Naive thymus-derived CD4-positive, alpha-beta T cell (primary cell): ENCODE measurements at regions not wholly inside any gene's neighbourhood (a gene's known extent, or its start where the extent isn't known, plus 50 kb on each side); places are given as distances from the start of the nearest gene placed in this dataset.

Experiments used
- ATAC-seq: fragments of 150-1000 bp; cut with Tn5 transposase; 2 replicates; pipeline ENCODE4 v1.10.0; 2021; ENCODE audit warnings: mild to moderate bottlenecking, moderate library complexity
- CTCF ChIA-PET: fragments of 350-600 bp; sonication (Branson Sonifier 250); formaldehyde crosslinking; loops from one replicate; lab custom pipeline; 2021; ENCODE audit warnings: antibody characterized with exemption; lab: Charles Lee
- POLR2A ChIA-PET: fragments of 350-600 bp; sonication (Branson Sonifier 250); formaldehyde crosslinking; loops from one replicate; lab custom pipeline; 2021; ENCODE audit warnings: antibody characterized with exemption, inconsistent platforms; lab: Charles Lee
- DNase-seq, 9 donors: peaks; one replicate each; pipeline versions ENCODE4 v3.0.0 to v3.0.0-alpha.2; 2020 to 2022; ENCODE audit warnings: mixed read lengths in 1 of 9
- H3K27ac ChIP-seq: one replicate; pipeline ENCODE4 v1.7.0; 2013; ENCODE audit warnings: mild to moderate bottlenecking, low read depth, low read length, moderate library complexity
- H3K27me3 ChIP-seq, 2 donors: one replicate each; pipeline ENCODE4 v1.7.0; 2013; ENCODE audit warnings: low read length in 2 of 2, mild to moderate bottlenecking in 2 of 2, moderate library complexity in 2 of 2; ENCODE audit not compliant: control insufficient read depth in 2 of 2, insufficient read depth in 2 of 2
- H3K36me3 ChIP-seq, 3 experiments: 1 replicate in 2 of 3; 2 replicates in 1 of 3; pipeline ENCODE4 v1.7.0; 2013; ENCODE audit warnings: low read length in 3 of 3, mild to moderate bottlenecking in 3 of 3, moderate library complexity in 1 of 3; ENCODE audit not compliant: insufficient read depth in 3 of 3, control insufficient read depth in 2 of 3
- H3K4me1 ChIP-seq, 2 donors: one replicate each; pipeline ENCODE4 v1.7.0; 2013; ENCODE audit warnings: low read length in 2 of 2, mild to moderate bottlenecking in 2 of 2, moderate library complexity in 1 of 2; ENCODE audit not compliant: control insufficient read depth in 2 of 2, insufficient read depth in 2 of 2
- H3K4me3 ChIP-seq: 2 replicates; pipeline ENCODE4 v1.7.0; 2013; ENCODE audit warnings: mild to moderate bottlenecking, low read length
- H3K9me3 ChIP-seq, 3 experiments: 1 replicate in 2 of 3; 2 replicates in 1 of 3; pipeline ENCODE4 v1.7.0; 2013; ENCODE audit warnings: low read length in 3 of 3; ENCODE audit not compliant: control insufficient read depth in 2 of 3
- H3K27ac Mint-ChIP-seq, 9 donors: one replicate each; pipeline ENCODE4 v1.8.0; 2020 to 2022; ENCODE audit warnings: mixed read lengths in 9 of 9, mild to moderate bottlenecking in 8 of 9, moderate library complexity in 5 of 9, inconsistent platforms in 2 of 9
- H3K27me3 Mint-ChIP-seq, 5 donors: one replicate each; pipeline ENCODE4 v1.8.0; 2021 to 2022; ENCODE audit warnings: mixed read lengths in 5 of 5, mild to moderate bottlenecking in 1 of 5
- H3K36me3 Mint-ChIP-seq, 5 donors: one replicate each; pipeline ENCODE4 v1.8.0; 2020 to 2022; ENCODE audit warnings: mixed read lengths in 5 of 5, mild to moderate bottlenecking in 3 of 5, inconsistent platforms in 1 of 5
- H3K4me1 Mint-ChIP-seq, 7 donors: one replicate each; pipeline ENCODE4 v1.8.0; 2020 to 2022; ENCODE audit warnings: mixed read lengths in 7 of 7, mild to moderate bottlenecking in 3 of 7, inconsistent platforms in 1 of 7
- H3K4me3 Mint-ChIP-seq, 10 donors: one replicate each; pipeline ENCODE4 v1.8.0; 2020 to 2022; ENCODE audit warnings: mild to moderate bottlenecking in 10 of 10, mixed read lengths in 10 of 10, moderate library complexity in 6 of 10, inconsistent platforms in 2 of 10
- H3K9me3 Mint-ChIP-seq, 11 donors: one replicate each; pipeline ENCODE4 v1.8.0; 2020 to 2022; ENCODE audit warnings: mixed read lengths in 11 of 11, mild to moderate bottlenecking in 4 of 11, inconsistent platforms in 1 of 11, moderate library complexity in 1 of 11
- intact Hi-C, 2 donors: fragments of 100-400 bp; cut with micrococcal nuclease; formaldehyde crosslinking; loops; one replicate each; pipeline ENCODE4 v1.15.1; 2023

DNA sequence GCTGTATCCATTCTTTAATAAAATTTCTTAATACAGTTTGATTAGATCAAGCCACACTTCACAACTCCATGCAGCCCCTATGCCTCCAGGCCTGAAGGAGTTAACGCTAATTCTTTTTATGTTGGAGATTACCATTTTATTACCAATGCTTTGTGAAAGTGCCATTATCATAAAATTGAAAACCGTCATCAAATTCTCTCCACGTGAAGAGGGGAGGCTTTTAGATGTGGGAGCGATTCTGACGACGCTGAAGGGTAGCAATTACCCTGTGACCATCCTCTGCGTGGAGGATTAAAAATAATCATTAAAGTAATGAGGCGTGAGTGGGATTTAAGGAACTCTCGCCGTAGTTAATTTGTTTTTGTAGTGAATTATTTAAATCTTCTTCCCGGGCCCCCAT, 278.8 kb downstream of the CRLF2 start:
- Histone ChIP-seq H3K27ac (no peak overlapping the region), H3K36me3 (no peaks in the 10 kb centered on the region), H3K4me3 (no peak overlapping the region), H3K9me3 (no peaks in the 10 kb centered on the region), H3K4me1 (no peaks in the 10 kb centered on the region), H3K27me3 (no peaks in the 10 kb centered on the region)
- DNase-seq (no peak), ATAC-seq (no peak)
- H3K27me3 Mint-ChIP-seq = no peaks in the 10 kb centered on the region
- ChIA-PET POLR2A (no interaction called here), CTCF (no interaction called here)
- no peak overlapping the region for H3K27ac Mint-ChIP-seq
- H3K9me3 Mint-ChIP-seq = peaks cover 0 to 4% (median 0%) of the 10 kb centered on the region in 11 donors
- no peaks in the 10 kb centered on the region for H3K36me3 Mint-ChIP-seq
- intact Hi-C loops = loop anchor here in 1 of 2 donors (5.0 kb wide), 1 partner anchor 361 kb away; no protein-coding TSS in a partner anchor
- no peak overlapping the region for H3K4me3 Mint-ChIP-seq
- no peaks in the 10 kb centered on the region for H3K4me1 Mint-ChIP-seq

DNA sequence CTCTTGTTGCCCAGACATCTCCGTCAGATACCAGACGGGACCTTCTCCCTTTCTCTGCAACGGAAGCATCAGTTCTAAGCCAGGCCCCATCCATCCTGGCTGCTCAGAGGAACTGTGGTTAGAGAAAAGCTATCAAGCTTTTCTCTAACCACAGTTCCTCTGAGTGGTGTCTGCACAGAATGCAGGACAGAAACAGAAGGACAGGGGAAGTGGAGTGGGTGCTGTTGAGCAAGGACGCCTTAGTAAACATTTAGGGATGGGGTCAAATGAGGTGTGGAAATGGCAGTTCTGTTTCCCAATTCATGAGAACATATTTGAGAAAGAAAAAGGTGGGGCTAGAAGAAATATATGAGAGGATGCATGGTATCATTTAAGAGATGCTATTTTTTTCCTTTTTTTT, 283.8 kb downstream of the CRLF2 start:
- ChIA-PET CTCF (no interaction called here), POLR2A (no interaction called here)
- no peaks in the 10 kb centered on the region for H3K4me1 ChIP-seq
- Mint-ChIP-seq H3K36me3 (no peaks in the 10 kb centered on the region), H3K9me3 (peaks cover 0 to 4% (median 0%) of the 10 kb centered on the region in 11 donors), H3K4me1 (no peaks in the 10 kb centered on the region), H3K27me3 (no peaks in the 10 kb centered on the region), H3K4me3 (no peak overlapping the region), H3K27ac (no peak overlapping the region)
- intact Hi-C loops = no loop called here
- no peak overlapping the region for H3K4me3 ChIP-seq
- H3K27me3 ChIP-seq = no peaks in the 10 kb centered on the region
- ATAC-seq (no peak), DNase-seq (no peak)
- no peaks in the 10 kb centered on the region for H3K36me3 ChIP-seq
- H3K9me3 ChIP-seq = no peaks in the 10 kb centered on the region
- no peak overlapping the region for H3K27ac ChIP-seq

DNA sequence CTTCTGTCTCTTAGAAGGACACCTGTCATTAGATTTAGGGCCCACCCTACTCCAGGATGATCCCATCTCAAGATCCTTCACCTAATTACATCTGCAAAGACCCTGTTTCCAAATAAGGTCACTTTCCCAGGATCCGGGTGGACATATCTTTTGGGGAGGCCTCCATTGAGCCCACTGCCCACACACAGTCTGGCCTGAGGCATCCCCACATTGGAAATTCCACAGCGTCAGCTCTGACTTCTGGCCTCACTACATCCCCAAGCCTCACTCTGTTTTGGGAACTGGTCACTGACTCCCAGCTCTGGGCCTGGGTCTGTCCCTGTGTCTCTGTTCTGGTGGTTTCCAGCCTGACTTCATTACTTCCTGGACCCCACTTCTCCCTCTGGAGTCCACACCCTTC, 285.5 kb downstream of the CRLF2 start:
- peaks cover 0 to 1% (median 0%) of the 10 kb centered on the region in 7 donors for H3K4me1 Mint-ChIP-seq
- no peaks in the 10 kb centered on the region for H3K27me3 ChIP-seq
- H3K4me1 ChIP-seq = no peaks in the 10 kb centered on the region
- H3K9me3 ChIP-seq = no peaks in the 10 kb centered on the region
- H3K4me3 Mint-ChIP-seq = no peak overlapping the region
- H3K4me3 ChIP-seq = no peak overlapping the region
- H3K36me3 Mint-ChIP-seq = no peaks in the 10 kb centered on the region
- intact Hi-C loops = no loop called here
- peaks cover 0 to 4% (median 0%) of the 10 kb centered on the region in 11 donors for H3K9me3 Mint-ChIP-seq
- no peak overlapping the region for H3K27ac Mint-ChIP-seq
- H3K27ac ChIP-seq = no peak overlapping the region
- no peaks in the 10 kb centered on the region for H3K27me3 Mint-ChIP-seq
- CTCF ChIA-PET = no interaction called here
- ATAC-seq = no peak
- POLR2A ChIA-PET = no interaction called here
- no peaks in the 10 kb centered on the region for H3K36me3 ChIP-seq
- no peak for DNase-seq

DNA sequence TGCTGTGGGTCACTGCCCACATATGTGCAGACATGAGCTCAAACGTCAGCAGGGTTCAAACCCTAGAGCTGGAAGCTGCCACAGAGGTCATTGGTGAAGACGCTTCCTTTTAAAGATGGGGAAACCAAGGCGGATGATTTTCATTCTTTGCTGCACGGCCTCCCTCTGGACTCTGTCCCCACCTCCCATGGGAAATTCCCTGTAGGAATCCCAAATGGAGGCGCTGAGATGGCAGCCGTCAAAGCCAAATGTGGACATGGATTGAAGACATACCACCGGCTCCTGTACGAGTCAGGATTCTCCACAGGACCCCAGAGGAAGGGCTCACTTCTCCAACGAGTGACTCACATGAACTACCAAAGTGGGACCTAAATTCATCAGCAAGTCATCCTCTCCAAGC, 286.4 kb downstream of the CRLF2 start:
- H3K4me1 ChIP-seq = no peaks in the 10 kb centered on the region
- ATAC-seq (no peak), DNase-seq (no peak)
- no peaks in the 10 kb centered on the region for H3K36me3 ChIP-seq
- H3K27me3 ChIP-seq = no peaks in the 10 kb centered on the region
- CTCF ChIA-PET = no interaction called here
- Mint-ChIP-seq H3K36me3 (no peaks in the 10 kb centered on the region), H3K9me3 (peaks cover 0 to 4% (median 0%) of the 10 kb centered on the region in 11 donors), H3K4me3 (no peak overlapping the region), H3K27ac (no peak overlapping the region), H3K27me3 (no peaks in the 10 kb centered on the region), H3K4me1 (peaks cover 0 to 1% (median 0%) of the 10 kb centered on the region in 7 donors)
- no peaks in the 10 kb centered on the region for H3K9me3 ChIP-seq
- intact Hi-C loops = no loop called here
- H3K27ac ChIP-seq = no peak overlapping the region
- no peak overlapping the region for H3K4me3 ChIP-seq
- POLR2A ChIA-PET = no interaction called here

DNA sequence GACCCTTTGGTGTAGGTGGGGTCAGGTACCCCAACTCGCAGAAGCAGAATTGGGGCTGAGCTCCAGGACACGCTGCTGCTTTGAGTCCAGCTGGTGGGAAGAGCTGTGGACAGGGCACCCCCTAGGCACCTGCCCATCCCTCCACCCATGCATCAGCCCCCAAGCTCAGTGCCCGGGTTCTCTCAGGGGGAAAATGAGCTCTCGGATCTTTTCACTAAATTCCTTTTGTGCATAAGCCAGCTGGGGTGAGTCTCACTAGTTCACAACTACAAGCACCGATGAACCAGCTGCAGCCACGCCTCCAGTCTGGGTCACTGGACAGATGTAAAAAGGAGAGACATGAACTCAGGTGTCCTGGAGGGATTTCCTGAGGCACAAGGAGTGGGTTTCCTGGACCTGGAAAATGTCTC, 286.8 kb downstream of the CRLF2 start:
- H3K27me3 ChIP-seq = no peaks in the 10 kb centered on the region
- intact Hi-C loops = no loop called here
- H3K4me1 Mint-ChIP-seq = peaks cover 0 to 1% (median 0%) of the 10 kb centered on the region in 7 donors
- no peaks in the 10 kb centered on the region for H3K27me3 Mint-ChIP-seq
- no peak for ATAC-seq
- H3K4me1 ChIP-seq = no peaks in the 10 kb centered on the region
- H3K27ac Mint-ChIP-seq = no peak overlapping the region
- no peak overlapping the region for H3K4me3 ChIP-seq
- H3K9me3 Mint-ChIP-seq = peaks cover 0 to 4% (median 0%) of the 10 kb centered on the region in 11 donors
- H3K27ac ChIP-seq = no peak overlapping the region
- H3K4me3 Mint-ChIP-seq = no peak overlapping the region
- CTCF ChIA-PET = no interaction called here
- POLR2A ChIA-PET = no interaction called here
- H3K36me3 ChIP-seq = no peaks in the 10 kb centered on the region
- no peaks in the 10 kb centered on the region for H3K9me3 ChIP-seq
- no peak for DNase-seq
- H3K36me3 Mint-ChIP-seq = no peaks in the 10 kb centered on the region

DNA sequence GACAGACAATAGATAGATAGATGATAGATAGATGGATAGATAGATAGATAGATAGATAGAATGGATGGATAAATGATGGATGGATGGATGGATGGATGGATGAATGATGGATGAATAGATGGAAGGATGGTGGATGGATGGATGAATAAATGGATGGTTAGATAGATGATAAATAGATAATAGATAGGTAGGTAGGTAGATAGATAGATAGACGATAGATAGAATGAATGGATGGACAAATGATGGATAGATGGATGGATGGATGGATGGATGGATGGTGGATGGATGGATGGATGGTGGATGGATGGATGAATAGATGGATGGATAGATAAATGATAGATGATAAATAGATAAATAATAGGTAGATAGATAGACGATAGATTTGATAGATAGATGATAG, 287.4 kb downstream of the CRLF2 start:
- DNase-seq (no peak), ATAC-seq (no peak)
- H3K27ac Mint-ChIP-seq = no peak overlapping the region
- CTCF ChIA-PET = no interaction called here
- POLR2A ChIA-PET = no interaction called here
- peaks cover 0 to 4% (median 0%) of the 10 kb centered on the region in 11 donors for H3K9me3 Mint-ChIP-seq
- Histone ChIP-seq H3K27me3 (no peaks in the 10 kb centered on the region), H3K4me1 (no peaks in the 10 kb centered on the region), H3K36me3 (no peaks in the 10 kb centered on the region), H3K27ac (no peak overlapping the region), H3K4me3 (no peak overlapping the region), H3K9me3 (no peaks in the 10 kb centered on the region)
- intact Hi-C loops = no loop called here
- H3K4me1 Mint-ChIP-seq = peaks cover 0 to 1% (median 0%) of the 10 kb centered on the region in 7 donors
- no peaks in the 10 kb centered on the region for H3K27me3 Mint-ChIP-seq
- no peaks in the 10 kb centered on the region for H3K36me3 Mint-ChIP-seq
- H3K4me3 Mint-ChIP-seq = no peak overlapping the region

DNA sequence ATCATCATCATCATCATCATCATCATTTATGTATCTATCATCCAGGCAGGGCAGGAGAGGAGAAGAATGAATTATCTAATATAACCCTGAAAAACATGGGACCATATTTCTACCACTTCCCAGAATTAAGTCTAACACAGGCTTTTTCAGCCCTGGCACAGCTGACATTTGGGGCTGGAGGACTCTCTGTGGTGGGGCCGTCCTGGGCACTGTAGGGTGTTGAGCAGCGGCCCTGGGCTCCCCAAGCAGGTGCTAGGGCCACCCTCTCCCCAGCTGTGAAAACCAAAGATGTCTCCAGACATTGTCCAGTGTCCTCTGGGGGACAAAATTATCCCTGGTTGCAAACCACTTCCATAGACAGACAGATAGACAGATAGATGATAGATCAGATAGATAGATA, 288.4 kb downstream of the CRLF2 start:
- H3K9me3 Mint-ChIP-seq = peaks cover 0 to 6% (median 0%) of the 10 kb centered on the region in 11 donors
- ATAC-seq (no peak), DNase-seq (no peak)
- CTCF ChIA-PET = no interaction called here
- no peaks in the 10 kb centered on the region for H3K36me3 ChIP-seq
- H3K27me3 ChIP-seq = no peaks in the 10 kb centered on the region
- no peak overlapping the region for H3K27ac ChIP-seq
- no peak overlapping the region for H3K4me3 Mint-ChIP-seq
- H3K4me1 ChIP-seq = no peaks in the 10 kb centered on the region
- POLR2A ChIA-PET = no interaction called here
- no peaks in the 10 kb centered on the region for H3K36me3 Mint-ChIP-seq
- H3K27me3 Mint-ChIP-seq = no peaks in the 10 kb centered on the region
- H3K27ac Mint-ChIP-seq = no peak overlapping the region
- peaks cover 0 to 1% (median 0%) of the 10 kb centered on the region in 7 donors for H3K4me1 Mint-ChIP-seq
- H3K4me3 ChIP-seq = no peak overlapping the region
- intact Hi-C loops = no loop called here
- H3K9me3 ChIP-seq = no peaks in the 10 kb centered on the region
